ENCODE measurements at regions not wholly inside any gene's neighbourhood (a gene's known extent, or its start where the extent isn't known, plus 50 kb on each side); places are given as distances from the start of the nearest gene placed in this dataset.

DNA sequence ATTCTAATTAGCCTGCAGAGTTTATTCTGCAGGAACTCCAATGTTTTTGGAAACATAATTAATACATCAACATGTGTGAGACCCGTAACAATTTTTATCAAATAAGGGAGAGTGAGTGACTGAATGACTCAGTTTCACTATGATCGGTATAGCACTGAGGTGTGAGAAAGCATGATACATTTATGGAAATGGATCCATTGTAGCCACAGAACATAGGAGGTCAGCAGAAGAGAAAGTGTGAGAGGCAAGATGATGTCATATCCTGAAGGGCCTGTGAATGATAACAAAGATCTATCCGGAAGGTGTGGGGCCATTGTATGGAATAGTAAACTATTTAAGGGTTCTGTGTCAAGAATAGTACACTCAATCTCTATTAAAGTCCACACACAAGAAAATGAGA lies 1406.1 kb upstream of the TENM4 start:
- TF ChIP-seq, protein P1, sequence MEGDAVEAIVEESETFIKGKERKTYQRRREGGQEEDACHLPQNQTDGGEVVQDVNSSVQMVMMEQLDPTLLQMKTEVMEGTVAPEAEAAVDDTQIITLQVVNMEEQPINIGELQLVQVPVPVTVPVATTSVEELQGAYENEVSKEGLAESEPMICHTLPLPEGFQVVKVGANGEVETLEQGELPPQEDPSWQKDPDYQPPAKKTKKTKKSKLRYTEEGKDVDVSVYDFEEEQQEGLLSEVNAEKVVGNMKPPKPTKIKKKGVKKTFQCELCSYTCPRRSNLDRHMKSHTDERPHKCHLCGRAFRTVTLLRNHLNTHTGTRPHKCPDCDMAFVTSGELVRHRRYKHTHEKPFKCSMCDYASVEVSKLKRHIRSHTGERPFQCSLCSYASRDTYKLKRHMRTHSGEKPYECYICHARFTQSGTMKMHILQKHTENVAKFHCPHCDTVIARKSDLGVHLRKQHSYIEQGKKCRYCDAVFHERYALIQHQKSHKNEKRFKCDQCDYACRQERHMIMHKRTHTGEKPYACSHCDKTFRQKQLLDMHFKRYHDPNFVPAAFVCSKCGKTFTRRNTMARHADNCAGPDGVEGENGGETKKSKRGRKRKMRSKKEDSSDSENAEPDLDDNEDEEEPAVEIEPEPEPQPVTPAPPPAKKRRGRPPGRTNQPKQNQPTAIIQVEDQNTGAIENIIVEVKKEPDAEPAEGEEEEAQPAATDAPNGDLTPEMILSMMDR (conservative IDR thresholded peaks at IDR 0.05; ENCODE audit: low read length), result no peak
- no peak for TF ChIP-seq EZH2phosphoT487 (IDR thresholded peaks at IDR 0.05; ENCODE audit: borderline replicate concordance, low read depth, low read length)
